ENCODE measurements at regions not wholly inside any gene's neighbourhood (a gene's known extent, or its start where the extent isn't known, plus 50 kb on each side); places are given as distances from the start of the nearest gene placed in this dataset.

GRCh38 chr12:97051341-97051740 is 144.3 kb downstream of the NEDD1 start:
- no peaks in the 10 kb centered on the region for H3K9me2 ChIP-seq
- TF ChIP-seq FOXJ3 (CRISPR knock-in tag; IDR thresholded peaks at IDR 0.05) (no peak), RXRA (IDR thresholded peaks at IDR 0.05; ENCODE audit: borderline replicate concordance, low read depth) (no peak), CHD2 (IDR thresholded peaks at IDR 0.05; ENCODE audit: low read length, partially characterized antibody) (no peak)
- TF ChIP-seq, protein P1, sequence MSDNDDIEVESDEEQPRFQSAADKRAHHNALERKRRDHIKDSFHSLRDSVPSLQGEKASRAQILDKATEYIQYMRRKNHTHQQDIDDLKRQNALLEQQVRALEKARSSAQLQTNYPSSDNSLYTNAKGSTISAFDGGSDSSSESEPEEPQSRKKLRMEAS (IDR thresholded peaks at IDR 0.05; ENCODE audit: low read depth), result no peak
- CTCF ChIA-PET, result interaction anchor here (1.1 kb wide), 1 partner anchor 9 kb away, joined by 3 read pairs; no protein-coding TSS in a partner anchor

GRCh38 chr12:97061171-97061570 is 154.1 kb downstream of the NEDD1 start:
- POLR2A ChIA-PET, result no interaction called here
- no peak overlapping the region for H2AFZ ChIP-seq (ENCODE audit: low read depth)
- TF ChIP-seq, protein P2, sequence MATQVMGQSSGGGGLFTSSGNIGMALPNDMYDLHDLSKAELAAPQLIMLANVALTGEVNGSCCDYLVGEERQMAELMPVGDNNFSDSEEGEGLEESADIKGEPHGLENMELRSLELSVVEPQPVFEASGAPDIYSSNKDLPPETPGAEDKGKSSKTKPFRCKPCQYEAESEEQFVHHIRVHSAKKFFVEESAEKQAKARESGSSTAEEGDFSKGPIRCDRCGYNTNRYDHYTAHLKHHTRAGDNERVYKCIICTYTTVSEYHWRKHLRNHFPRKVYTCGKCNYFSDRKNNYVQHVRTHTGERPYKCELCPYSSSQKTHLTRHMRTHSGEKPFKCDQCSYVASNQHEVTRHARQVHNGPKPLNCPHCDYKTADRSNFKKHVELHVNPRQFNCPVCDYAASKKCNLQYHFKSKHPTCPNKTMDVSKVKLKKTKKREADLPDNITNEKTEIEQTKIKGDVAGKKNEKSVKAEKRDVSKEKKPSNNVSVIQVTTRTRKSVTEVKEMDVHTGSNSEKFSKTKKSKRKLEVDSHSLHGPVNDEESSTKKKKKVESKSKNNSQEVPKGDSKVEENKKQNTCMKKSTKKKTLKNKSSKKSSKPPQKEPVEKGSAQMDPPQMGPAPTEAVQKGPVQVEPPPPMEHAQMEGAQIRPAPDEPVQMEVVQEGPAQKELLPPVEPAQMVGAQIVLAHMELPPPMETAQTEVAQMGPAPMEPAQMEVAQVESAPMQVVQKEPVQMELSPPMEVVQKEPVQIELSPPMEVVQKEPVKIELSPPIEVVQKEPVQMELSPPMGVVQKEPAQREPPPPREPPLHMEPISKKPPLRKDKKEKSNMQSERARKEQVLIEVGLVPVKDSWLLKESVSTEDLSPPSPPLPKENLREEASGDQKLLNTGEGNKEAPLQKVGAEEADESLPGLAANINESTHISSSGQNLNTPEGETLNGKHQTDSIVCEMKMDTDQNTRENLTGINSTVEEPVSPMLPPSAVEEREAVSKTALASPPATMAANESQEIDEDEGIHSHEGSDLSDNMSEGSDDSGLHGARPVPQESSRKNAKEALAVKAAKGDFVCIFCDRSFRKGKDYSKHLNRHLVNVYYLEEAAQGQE (IDR thresholded peaks at IDR 0.05; ENCODE audit: low read depth, low read length), result no peak
- TF ChIP-seq RXRA (IDR thresholded peaks at IDR 0.05; ENCODE audit: borderline replicate concordance, low read depth) (no peak), MXI1 (IDR thresholded peaks at IDR 0.05; ENCODE audit: low read depth, low read length) (no peak), RCOR1 (IDR thresholded peaks at IDR 0.05; ENCODE audit: low read length) (no peak), EP300 (IDR thresholded peaks at IDR 0.05; ENCODE audit: borderline replicate concordance in 1 of 2, low read depth in 1 of 2, low read length in 1 of 2) (no peak), NRF1 (IDR thresholded peaks at IDR 0.05; ENCODE audit: low read depth, low read length) (no peak), SMC3 (IDR thresholded peaks at IDR 0.05; ENCODE audit: low read depth, low read length) (no peak), EZH2phosphoT487 (IDR thresholded peaks at IDR 0.05; ENCODE audit: borderline replicate concordance, low read depth) (no peak), CHD2 (IDR thresholded peaks at IDR 0.05; ENCODE audit: low read length, partially characterized antibody) (no peak), RAD21 (IDR thresholded peaks at IDR 0.05; ENCODE audit: low read length) (no peak), USF2 (IDR thresholded peaks at IDR 0.05; ENCODE audit: borderline replicate concordance, low read depth, low read length) (no peak), NFIC (IDR thresholded peaks at IDR 0.05; ENCODE audit: borderline replicate concordance) (no peak), ELF1 (IDR thresholded peaks at IDR 0.05) (no peak), JUND (IDR thresholded peaks at IDR 0.05) (no peak), FOSL2 (IDR thresholded peaks at IDR 0.05; ENCODE audit: borderline replicate concordance, low read depth) (no peak), GATA2 (CRISPR knock-in tag; IDR thresholded peaks at IDR 0.05) (no peak)
- TF ChIP-seq, protein P3, sequence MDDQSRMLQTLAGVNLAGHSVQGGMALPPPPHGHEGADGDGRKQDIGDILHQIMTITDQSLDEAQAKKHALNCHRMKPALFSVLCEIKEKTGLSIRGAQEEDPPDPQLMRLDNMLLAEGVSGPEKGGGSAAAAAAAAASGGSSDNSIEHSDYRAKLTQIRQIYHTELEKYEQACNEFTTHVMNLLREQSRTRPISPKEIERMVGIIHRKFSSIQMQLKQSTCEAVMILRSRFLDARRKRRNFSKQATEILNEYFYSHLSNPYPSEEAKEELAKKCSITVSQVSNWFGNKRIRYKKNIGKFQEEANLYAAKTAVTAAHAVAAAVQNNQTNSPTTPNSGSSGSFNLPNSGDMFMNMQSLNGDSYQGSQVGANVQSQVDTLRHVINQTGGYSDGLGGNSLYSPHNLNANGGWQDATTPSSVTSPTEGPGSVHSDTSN (IDR thresholded peaks at IDR 0.05), result no peak
- TF ChIP-seq, protein P4, sequence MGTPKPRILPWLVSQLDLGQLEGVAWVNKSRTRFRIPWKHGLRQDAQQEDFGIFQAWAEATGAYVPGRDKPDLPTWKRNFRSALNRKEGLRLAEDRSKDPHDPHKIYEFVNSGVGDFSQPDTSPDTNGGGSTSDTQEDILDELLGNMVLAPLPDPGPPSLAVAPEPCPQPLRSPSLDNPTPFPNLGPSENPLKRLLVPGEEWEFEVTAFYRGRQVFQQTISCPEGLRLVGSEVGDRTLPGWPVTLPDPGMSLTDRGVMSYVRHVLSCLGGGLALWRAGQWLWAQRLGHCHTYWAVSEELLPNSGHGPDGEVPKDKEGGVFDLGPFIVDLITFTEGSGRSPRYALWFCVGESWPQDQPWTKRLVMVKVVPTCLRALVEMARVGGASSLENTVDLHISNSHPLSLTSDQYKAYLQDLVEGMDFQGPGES (IDR thresholded peaks at IDR 0.05; ENCODE audit: low read depth, low read length), result no peak

More at GRCh38 chr12:97051341-97051740, 144.3 kb downstream of the NEDD1 start:
- no peaks in the 10 kb centered on the region for H3K4me1 ChIP-seq (ENCODE audit: control insufficient read depth in 1 of 2, insufficient read depth in 2 of 2, low read depth in 1 of 2, low read length in 1 of 2)
- H3F3A ChIP-seq (replicated peaks; ENCODE audit: insufficient read depth), result no peaks in the 10 kb centered on the region
- H3K9ac ChIP-seq, result no peak overlapping the region
- 20% methylated on average over 2 of the region's 2 CpGs for WGBS (ENCODE audit: low lambda C conversion rate)
- no peak overlapping the region for H3K4me3 ChIP-seq (ENCODE audit: low read depth in 2 of 2, low read length in 1 of 2)
- no peak overlapping the region for H3K27ac ChIP-seq (ENCODE audit: low read depth in 2 of 2, low read length in 1 of 2)
- POLR2A ChIA-PET, result no interaction called here
- no peak overlapping the region for H3K4me2 ChIP-seq
- no peaks in the 10 kb centered on the region for H3K9me3 ChIP-seq
- H3K36me3 ChIP-seq (replicated peaks in 1 of 2; ENCODE audit: control insufficient read depth in 1 of 2, insufficient read depth in 2 of 2, low read length in 1 of 2), result no peaks in the 10 kb centered on the region
- H2AFZ ChIP-seq (ENCODE audit: low read depth), result no peak overlapping the region
- no peaks in the 10 kb centered on the region for H3K27me3 ChIP-seq (ENCODE audit: insufficient read depth)
- H4K20me1 ChIP-seq (ENCODE audit: insufficient read depth), result no peaks in the 10 kb centered on the region
- DNase-seq, result no peak
- no peaks in the 10 kb centered on the region for H3K79me2 ChIP-seq (ENCODE audit: insufficient read depth)

More at GRCh38 chr12:97061171-97061570, 154.1 kb downstream of the NEDD1 start:
- no peaks in the 10 kb centered on the region for H3K9me2 ChIP-seq
- no peaks in the 10 kb centered on the region for H3K36me3 ChIP-seq (replicated peaks in 1 of 2; ENCODE audit: control insufficient read depth in 1 of 2, insufficient read depth in 2 of 2, low read length in 1 of 2)
- H3K4me3 ChIP-seq (ENCODE audit: low read depth in 2 of 2, low read length in 1 of 2), result no peak overlapping the region
- no peaks in the 10 kb centered on the region for H3K9me3 ChIP-seq
- no peak overlapping the region for H3K4me2 ChIP-seq
- H4K20me1 ChIP-seq (ENCODE audit: insufficient read depth), result no peaks in the 10 kb centered on the region
- no peaks in the 10 kb centered on the region for H3K4me1 ChIP-seq (ENCODE audit: control insufficient read depth in 1 of 2, insufficient read depth in 2 of 2, low read depth in 1 of 2, low read length in 1 of 2)
- no peak overlapping the region for H3K27ac ChIP-seq (ENCODE audit: low read depth in 2 of 2, low read length in 1 of 2)
- DNase-seq, result no peak
- CTCF ChIA-PET, result no interaction called here
- H3K9ac ChIP-seq, result no peak overlapping the region
- no peaks in the 10 kb centered on the region for H3K27me3 ChIP-seq (ENCODE audit: insufficient read depth)
- 27% methylated on average over 3 of the region's 3 CpGs for WGBS (ENCODE audit: low lambda C conversion rate)
- H3K79me2 ChIP-seq (ENCODE audit: insufficient read depth), result no peaks in the 10 kb centered on the region
- H3F3A ChIP-seq (replicated peaks; ENCODE audit: insufficient read depth), result no peaks in the 10 kb centered on the region
